Embryonic facial prominence (tissue), 1 donor: ENCODE measurements at regions not wholly inside any gene's neighbourhood (a gene's known extent, or its start where the extent isn't known, plus 50 kb on each side); places are given as distances from the start of the nearest gene placed in this dataset.

Experiments used
- DNase-seq: peaks from one replicate; pipeline ENCODE4 v3.0.0-alpha.2; 2016; ENCODE audit errors: extremely low spot score

DNA sequence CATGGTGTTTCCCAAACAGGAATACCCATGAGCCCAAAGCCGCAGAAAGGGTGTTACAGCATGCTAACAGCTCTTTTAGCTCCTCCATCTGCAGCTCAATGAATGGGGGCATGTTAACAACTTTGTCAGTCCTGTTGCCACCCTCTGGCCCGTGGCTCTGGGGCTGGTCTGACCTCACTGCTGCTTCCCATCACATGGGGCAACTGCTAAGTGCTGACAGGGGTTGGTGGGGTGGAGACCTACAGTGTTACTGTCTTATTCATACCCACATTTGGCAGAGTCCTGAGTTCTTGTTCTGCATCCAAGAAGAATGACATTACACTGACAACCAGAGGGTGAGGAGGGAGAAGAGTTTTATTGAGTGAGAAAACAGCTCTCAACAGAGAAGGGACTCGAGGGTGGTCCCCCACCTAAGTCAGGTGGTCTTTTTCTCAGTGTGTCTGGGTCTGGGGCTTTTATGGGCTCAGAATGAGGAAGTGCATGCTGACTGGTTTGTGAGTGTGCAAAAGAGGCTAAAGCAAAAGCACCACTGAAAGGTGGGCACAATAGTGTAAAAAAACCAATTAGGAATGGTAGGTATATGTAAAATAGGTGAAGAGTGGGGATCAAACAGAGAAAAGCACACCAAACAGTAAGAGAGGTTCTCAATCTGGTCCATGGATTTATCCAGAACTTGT, 1952.0 kb upstream of the PCDH20 start:
- no peak for DNase-seq

DNA sequence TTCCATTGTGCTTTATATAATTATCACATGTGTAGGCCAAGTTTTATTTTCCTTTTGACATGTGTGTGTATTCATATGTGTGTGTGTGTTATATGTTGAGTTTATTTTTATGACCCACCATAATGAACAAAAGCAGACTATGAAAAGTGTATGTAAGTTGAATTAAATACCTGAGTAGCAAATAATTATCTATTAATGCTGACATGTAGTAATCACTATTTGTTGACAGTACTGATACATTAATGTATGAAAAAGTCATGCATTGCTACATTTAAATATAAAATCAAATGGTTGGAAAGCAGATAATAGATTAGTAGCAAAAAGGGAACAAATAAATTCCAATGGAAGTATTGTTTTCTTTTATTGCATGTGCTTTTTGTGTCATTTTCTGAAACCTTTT, 1948.5 kb upstream of the PCDH20 start:
- no peak for DNase-seq

DNA sequence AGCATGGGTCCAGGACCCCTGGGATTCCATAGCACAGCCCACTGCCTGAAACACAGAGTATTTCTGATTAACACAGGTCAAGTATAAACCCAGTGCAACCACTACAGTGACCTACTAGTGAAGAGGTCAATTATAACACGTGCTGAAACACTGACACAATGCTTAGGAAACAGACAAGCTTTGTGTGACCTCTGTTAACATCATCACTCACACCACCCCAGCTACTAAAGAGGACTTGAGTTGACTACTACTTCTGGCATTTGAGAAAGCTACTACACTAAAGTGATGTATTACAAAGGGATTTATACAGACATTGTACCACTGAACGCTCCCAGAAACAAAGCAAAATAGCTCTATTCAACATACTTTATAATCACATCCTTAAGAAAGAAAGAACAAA, 1935.9 kb upstream of the PCDH20 start:
- no peak for DNase-seq

DNA sequence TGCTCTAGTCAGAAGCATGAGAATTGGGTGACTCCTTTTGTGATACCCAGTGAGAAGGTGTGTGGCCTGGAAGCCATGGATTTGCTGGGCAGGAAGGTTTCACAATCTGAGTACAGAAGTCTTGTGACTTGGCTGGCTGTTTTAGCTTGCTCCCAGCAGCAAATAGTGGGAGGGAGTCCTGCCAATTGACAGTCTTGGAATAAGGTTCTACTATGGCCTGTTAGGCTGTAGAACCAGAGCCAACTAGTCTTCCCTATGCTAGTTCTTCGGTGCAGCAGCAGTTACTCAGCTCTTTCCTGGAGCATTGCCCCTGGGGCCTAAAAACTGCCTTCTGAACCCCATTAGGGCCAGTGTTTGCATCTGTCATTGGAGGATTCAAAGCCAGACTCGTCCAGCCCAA, 1935.4 kb upstream of the PCDH20 start:
- DNase-seq: no peak

DNA sequence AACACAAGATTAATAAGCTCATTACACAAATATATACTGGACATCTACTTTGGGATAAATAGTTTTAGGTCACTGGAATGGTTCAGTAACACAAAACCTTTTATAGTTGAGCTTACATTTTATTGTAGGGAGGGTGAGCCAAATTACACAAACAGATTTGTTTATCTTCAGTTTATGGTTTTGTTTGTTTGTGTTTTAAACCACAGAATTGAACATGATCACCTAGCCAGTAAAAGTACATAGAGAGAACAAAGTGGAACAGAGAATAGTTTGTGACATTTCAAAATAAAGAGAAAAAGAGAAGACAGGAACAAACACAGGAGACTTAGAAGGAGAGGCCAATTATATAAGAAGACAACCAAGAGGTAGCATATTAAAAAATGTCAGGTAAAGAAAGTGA, 1930.2 kb upstream of the PCDH20 start:
- DNase-seq: no peak

DNA sequence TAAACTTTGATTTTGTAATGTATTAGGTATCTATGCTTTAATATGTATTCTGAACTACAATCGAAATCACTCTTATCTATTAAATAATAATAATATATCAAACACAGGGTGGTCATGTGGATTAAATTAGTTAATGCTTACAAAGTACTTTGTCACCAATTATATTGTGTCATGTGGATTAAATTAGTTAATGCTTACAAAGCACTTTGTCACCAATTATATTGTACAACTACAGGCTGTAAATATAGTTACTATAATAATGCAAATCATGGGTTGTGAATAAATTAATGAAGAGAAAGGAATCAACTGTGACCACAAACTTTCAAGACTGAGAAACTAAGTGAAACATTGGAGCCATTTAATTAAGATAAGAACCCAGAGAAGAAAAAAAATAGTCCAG, 1929.1 kb upstream of the PCDH20 start:
- DNase-seq: no peak

DNA sequence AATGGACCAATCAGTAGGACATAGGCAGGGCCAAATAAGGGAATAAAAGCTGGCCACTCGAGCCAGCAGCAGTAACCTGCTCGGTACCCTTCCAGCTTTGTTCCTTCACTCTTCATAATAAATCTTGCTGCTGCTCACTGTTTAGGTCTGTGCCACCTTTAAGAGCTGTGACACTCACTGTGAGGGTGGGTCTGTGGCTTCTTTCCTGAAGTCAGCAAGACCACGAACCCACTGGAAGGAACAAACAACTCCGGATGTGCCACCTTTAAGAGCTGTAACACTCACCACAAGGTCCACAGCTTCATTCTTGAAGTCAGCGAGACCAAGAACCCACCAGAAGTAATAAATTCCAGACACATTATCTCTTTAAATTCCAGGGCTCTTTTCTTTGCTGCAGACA, 1922.3 kb upstream of the PCDH20 start:
- no peak for DNase-seq

DNA sequence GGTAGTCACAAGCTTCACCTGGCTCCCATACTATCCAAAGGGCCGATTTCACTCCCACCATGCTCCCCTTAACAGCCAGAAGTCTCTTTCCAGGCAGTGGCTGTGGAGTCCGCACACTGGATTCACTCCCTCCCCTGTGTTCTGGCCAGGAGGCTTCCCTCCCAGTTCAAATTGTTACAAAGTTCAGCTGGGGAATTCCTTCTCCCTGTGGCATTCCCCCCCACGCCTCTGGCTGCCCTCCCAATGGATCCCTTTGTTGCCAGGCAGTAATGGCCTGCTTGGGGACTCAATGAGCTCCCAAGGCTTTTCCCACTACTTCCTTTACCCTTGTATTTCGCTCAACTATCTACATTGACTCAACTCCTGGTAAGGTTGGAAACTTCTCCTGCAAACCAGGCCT, 1921.4 kb upstream of the PCDH20 start:
- no peak for DNase-seq

DNA sequence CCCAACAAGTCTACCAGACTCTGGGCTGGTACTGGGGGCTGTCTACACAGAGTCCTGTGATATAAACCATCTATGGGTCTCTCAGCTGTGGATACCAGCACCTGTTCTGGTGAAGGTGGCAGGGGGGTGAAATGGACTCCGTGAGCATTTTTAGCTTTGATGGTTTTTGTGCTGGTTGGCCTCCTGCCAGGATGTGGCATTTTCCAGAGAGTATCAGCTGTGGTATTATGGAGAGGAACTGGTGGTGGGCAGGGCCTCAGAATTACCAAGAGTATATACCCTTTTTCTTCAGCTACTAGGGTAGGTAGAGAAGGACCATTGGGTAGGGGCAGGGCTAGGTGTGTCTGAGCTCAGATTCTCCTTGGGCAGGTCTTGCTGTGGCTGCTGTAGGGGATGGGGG, 1920.9 kb upstream of the PCDH20 start:
- DNase-seq: no peak

DNA sequence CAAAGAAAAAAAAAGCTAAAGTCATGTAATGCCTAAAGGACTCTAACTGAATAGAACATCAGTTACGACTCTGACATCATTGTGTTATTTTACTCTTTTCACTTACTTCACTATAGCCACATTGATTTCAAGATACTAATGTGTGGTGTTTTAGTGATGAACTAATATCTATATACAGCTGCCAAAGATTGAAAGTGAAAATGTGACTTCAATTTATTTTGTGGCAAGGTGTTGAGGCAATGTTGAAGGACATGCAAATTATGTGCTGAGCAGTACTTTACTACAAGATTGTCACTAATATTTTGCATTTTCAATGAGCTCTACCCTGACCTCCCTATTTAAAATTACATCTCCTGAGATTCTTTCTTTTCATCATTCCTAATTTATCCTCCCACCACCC, 1911.9 kb upstream of the PCDH20 start:
- DNase-seq: no peak

DNA sequence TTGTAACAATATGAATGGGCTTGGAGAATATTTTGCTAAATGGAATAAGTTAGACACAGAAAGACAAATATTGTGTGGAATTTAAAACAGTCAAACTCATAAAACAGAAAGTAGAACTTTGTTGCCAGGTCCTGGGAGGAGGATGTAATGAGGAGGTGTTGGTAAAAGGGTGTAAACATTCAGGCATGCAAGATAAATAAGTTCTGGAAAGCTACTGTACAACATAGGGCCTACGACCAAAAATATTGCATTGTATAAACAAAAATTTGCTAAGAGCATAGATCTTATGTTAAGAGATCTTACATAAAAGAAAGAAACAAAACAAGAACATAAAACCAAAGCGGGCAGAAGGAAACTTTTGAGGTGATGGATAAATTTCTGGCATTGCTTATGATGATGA, 1907.8 kb upstream of the PCDH20 start:
- DNase-seq: no peak

DNA sequence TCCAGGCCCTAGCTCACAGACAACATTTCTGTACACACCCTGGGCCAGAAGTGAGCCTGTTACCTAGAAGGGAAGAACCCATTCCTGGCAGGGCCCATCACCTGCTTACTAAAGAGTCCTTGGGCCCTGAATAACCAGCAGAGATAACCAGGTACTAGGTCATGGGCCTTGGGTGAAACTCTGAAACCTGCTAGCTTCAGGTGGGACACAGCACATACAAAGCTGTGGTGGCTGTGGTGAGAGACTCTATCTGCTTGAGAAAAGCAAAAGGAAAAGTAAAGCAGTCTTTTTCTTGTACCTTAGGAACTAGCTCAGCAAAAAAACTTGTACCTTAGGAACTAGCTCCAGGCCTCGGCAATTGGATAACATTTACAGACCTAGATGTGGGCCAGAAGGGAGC, 1895.9 kb upstream of the PCDH20 start:
- no peak for DNase-seq

DNA sequence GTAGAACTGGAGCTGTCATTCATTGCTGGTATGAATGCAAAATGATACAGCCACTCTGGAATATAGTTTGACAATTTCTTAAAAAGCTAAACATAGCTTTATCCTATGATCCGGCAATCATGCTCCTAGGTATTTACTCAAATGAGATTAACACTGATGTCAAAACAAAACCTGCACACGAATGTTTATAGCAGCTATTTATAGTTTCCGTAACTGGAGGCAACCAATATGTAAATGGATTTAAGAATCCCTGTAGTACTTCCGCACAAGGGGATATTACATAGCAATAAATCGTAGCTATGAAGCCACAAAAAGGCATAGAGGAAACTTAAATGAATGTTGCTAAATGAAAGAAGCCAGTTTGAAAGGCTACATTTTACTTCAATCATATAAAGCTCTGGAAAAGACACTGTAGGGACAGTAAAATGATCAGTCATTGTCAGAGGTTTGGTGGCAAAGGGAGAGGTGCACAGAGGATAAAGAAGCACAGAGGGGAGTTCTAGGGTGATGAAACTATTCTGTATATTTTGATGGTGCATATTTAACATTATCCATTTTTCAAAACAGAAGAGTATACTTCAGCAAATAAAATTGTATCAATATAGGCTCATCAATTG, 1893.0 kb upstream of the PCDH20 start:
- no peak for DNase-seq

DNA sequence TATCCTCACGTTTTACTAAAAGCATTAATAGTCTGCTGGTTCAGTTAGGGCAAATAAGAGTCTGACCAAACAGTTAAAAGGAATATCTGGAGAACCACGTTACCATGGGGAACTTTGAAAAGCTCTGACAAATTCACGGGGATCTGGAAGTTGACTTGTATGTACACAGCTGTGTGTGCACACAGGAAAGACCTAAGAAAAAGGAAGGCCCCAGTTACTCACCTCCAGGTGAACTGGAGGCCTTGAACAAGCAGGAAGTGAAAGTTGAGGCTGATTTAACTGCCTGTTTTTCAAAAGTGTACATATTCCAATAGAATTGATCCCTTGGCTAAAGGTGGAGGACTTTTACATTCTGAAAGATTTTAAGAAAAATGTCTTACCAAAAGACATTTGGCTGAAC, 1891.6 kb upstream of the PCDH20 start:
- DNase-seq: no peak

DNA sequence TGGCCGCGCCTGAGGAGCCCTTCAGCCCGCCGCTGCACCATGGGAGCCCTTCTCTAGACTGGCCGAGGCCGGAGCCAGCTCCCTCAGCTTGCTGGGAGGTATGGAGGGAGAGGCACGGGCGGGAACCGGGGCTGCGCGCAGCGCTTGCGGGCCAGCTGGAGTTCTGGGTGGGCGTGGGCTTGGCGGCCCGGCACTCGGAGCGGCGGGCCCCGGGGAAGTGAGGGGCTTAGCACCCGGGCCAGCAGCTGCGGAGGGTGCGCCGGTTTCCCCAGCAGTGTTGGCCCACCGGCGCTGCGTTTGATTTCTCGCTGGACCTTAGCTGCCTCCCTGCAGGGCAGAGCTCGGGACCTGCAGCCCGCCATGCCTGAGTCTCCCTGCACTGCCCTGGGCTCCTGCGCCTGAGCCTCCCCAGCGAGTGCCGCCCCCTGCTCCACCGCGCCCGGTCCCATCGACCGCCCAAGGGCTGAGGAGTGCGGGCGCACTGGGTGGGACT, 1890.0 kb upstream of the PCDH20 start:
- no peak for DNase-seq

DNA sequence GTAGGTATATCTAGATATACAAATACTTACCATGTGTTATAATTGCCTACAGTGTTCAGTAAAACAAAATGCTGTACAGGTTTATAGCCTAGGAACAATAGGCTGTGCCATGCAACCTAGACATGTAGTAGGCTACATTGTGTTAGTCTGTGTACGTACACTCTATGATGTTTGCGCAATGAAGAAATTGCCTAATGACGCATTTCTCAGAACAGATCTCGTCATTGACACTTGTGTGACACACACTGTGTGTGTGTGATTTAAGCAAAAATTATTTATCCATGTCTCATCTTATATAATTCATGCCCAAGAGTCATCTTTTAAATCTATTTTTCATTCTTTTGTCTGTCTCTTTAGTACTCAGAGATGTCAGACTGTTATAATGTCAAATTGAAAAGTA, 1888.8 kb upstream of the PCDH20 start:
- no peak for DNase-seq

DNA sequence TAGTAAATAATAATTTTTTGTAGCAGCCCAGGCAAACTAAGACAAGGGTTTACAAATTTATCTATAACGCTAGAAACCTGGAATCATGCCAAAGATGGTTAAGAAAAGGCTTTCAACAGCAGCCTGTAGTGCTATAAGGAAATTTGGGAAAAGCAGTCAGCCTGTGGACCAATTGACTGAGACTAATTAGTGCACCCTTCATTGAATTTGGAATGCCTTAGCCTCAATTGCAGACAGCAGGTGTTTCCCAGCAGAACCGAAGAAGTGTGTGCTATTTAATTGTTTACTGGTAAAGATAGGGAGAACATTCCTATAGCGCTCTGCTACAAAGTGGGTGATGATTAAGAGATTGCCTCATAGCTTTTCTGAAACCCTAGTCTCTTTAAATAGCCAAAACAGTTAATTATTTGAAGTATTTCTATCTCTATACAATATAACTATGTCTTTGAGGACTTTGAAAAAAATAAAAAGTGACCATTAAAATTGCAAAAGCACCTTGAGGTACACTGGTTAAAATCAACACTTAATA, 1884.3 kb upstream of the PCDH20 start:
- no peak for DNase-seq

DNA sequence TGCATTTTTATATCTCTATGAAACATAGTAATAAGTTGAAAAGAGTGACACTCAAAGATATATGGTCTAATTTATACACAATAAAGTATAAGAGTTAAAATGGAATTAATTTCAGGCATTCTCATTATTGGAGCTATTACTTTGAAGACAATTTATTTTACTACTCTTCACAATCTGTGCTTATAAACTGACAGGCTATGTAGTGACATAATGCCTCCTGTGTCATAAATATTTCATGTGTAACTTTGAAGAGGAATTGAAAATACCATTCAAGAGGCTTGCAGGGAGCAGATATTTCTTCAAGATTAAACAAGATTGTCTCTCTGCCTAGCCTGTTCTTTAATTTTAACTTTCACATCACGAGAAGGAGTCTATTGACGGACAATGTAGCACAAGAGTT, 1881.5 kb upstream of the PCDH20 start:
- DNase-seq: no peak

DNA sequence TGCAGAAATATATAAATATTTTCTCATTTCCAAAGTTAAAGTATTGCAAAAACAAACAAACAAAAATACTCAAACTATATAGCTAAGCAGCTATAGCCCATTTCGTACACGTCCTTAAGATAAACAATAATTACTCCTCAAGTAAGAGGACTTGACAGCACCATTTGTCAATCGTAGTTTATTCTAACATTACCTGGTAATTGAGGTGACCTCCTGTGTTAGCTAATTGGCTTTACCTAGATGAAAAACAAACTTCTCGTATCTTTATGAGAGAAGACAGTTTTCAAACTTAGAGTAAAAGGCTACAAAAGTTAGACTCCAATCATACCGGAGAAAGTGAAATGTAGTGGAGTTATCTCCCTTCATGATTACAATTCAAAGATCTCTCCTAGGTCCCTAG, 1876.1 kb upstream of the PCDH20 start:
- DNase-seq: no peak

DNA sequence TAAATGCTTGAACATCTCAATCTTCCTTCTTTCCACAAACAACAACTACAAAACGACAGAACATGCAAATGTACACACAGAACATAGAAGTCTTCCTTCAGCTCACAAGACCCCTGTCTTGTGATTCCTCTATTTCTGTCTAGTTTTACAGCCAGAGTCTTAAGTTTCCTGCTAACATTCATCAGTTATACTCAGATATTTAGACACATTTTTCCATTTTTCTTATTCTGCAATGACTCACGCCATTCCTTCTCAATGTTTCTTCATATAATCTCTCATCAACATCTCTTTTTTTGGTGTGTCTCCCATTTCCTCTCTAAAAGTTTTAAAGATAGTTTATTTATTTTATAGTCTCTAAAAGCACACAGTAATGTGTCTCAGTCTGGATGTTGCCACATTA, 1872.9 kb upstream of the PCDH20 start:
- DNase-seq: no peak

DNA sequence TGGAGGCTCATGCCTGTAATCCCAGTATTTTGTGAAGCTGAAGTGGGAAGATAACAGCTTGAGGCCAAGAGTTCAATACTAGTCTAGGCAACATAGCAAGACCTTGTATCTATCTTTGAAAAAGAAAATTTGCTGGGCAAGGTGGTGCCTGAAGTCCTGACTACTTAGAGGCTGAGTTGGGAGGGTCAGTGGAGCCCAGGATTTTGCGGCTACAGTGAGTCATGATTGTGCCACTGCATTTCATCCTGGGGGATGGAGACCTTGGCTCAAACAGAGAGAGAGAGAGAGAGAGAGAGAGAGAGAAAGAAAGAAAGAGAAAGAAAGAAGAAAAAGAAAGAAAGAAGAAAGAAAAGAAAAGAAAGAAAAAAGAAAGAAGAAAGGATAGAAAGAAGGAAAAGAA, 1872.3 kb upstream of the PCDH20 start:
- no peak for DNase-seq

DNA sequence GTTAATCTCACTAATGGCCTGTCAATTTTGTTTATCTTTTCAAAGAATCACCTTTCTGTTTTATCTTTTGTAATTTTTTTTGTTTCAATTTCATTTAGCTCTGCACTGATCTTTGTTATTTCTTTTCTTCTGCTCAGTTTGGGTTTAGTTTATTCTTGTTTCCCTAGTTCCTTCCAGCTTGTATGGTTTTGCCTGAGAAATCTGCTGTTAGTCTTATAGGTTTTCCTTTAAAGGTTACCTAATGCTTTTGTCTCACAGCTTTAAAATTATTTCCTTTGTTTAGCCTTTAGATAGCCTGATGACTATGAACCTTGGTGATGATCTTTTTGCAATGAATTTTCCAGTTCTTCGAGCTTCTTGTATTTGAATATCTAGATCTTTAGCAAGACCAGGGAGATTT, 1869.8 kb upstream of the PCDH20 start:
- DNase-seq: no peak

DNA sequence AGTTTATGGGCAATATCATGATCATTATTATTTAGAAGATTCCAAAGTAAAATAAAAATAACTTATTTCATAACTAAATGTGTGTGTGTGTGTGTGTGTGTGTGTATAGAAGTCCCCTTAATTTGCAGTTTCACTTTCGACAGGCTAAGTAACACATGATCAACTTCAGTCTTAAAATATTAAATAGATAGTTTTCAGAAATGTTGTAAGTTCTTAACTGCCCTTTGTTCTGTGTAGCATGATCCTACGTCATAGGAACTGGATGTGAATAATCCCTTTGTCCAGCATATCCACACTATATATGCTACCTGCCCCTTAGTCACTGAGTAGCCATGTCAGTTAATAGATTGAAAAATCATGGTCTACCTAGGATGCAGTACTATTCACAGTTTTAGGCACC, 1863.5 kb upstream of the PCDH20 start:
- DNase-seq: no peak

DNA sequence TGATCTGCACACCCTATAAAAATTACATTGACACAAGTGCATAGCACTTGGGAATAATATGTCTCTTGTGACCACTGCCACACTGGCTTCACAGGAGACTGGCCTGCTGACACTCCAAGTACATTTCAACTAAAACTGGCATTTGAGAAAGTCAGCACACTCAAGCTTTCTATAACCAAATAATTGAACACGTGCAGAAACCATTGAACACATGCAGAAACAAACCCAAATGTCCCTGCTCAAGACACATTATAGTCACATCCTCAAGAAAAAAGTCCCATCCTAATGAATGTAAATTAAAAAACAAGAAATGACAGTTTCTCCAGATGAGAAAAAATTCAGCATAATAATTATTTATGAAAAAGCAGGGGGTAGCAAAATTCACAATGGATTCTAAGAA, 1859.1 kb upstream of the PCDH20 start:
- no peak for DNase-seq
